ENCODE measurements at regions not wholly inside any gene's neighbourhood (a gene's known extent, or its start where the extent isn't known, plus 50 kb on each side); places are given as distances from the start of the nearest gene placed in this dataset.

GRCh38 chrX:7582191-7582590 is 260.8 kb upstream of the VCX start:
- TF ChIP-seq CTCF (IDR thresholded peaks at IDR 0.05) (no peak), POLR2A (IDR thresholded peaks at IDR 0.05) (no peak)
